Body of pancreas (tissue), 4 donors: ENCODE measurements at regions not wholly inside any gene's neighbourhood (a gene's known extent, or its start where the extent isn't known, plus 50 kb on each side); places are given as distances from the start of the nearest gene placed in this dataset.

Source experiments
- POLR2A ChIP-seq, 3 donors: fragments of 450-650 bp; IDR thresholded peaks; one replicate each; pipeline ENCODE4 v1.6.1; 2016; ENCODE audit warnings: antibody characterized with exemption in 3 of 3, mild to moderate bottlenecking in 2 of 3
- TF ChIP-seq, protein P1 (sequence below), 7 experiments: fragments of 450-650 bp in 4 of 7; fragments of 200-600 bp in 3 of 7; sonication (generic) in 3 of 7; IDR thresholded peaks; one replicate each; pipeline ENCODE4 v1.5.1; 2016 to 2019; ENCODE audit warnings: antibody characterized with exemption in 7 of 7

DNA sequence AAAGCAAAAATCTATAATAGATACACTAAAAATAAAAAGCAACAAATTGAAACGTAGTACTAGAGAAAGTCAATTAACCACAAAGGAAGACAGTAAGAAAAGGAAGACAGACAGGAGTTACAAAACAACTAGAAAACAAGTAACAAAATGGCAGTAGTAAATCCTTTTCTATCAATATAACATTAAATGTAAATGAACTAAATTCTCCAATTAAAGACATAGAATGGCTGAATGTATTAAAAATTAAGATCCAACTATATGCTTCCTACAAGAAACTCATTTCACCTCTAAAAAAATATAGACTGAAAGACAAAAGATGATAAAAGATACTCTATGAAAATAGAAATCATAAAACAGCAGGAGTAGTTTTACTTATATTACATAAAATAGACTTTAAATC, 79.1 kb downstream of the CTH start:
- TF ChIP-seq, protein P1, sequence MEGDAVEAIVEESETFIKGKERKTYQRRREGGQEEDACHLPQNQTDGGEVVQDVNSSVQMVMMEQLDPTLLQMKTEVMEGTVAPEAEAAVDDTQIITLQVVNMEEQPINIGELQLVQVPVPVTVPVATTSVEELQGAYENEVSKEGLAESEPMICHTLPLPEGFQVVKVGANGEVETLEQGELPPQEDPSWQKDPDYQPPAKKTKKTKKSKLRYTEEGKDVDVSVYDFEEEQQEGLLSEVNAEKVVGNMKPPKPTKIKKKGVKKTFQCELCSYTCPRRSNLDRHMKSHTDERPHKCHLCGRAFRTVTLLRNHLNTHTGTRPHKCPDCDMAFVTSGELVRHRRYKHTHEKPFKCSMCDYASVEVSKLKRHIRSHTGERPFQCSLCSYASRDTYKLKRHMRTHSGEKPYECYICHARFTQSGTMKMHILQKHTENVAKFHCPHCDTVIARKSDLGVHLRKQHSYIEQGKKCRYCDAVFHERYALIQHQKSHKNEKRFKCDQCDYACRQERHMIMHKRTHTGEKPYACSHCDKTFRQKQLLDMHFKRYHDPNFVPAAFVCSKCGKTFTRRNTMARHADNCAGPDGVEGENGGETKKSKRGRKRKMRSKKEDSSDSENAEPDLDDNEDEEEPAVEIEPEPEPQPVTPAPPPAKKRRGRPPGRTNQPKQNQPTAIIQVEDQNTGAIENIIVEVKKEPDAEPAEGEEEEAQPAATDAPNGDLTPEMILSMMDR (IDR thresholded peaks at IDR 0.05) = no peak
- TF ChIP-seq POLR2A (IDR thresholded peaks at IDR 0.05) = no peak
